HG03159 (cell line): ENCODE measurements at regions not wholly inside any gene's neighbourhood (a gene's known extent, or its start where the extent isn't known, plus 50 kb on each side); places are given as distances from the start of the nearest gene placed in this dataset.
"Not testable (repeated sequence)": the region's sequence is repeated elsewhere in the genome, so short reads cannot be mapped to it uniquely, and the experiment has no call there.

Experiments
- ATAC-seq: cut with Tn5 transposase; IDR thresholded peaks from one replicate; pipeline ENCODE4 v1.9.1; 2021; ENCODE audit warnings: mild to moderate bottlenecking, moderate library complexity; ENCODE audit not compliant: unreplicated experiment

- ATAC-seq = no peak
These were observed 67.6 kb upstream of the TENM4 start for GRCh38 chr11:79508461-79508860.

DNA sequence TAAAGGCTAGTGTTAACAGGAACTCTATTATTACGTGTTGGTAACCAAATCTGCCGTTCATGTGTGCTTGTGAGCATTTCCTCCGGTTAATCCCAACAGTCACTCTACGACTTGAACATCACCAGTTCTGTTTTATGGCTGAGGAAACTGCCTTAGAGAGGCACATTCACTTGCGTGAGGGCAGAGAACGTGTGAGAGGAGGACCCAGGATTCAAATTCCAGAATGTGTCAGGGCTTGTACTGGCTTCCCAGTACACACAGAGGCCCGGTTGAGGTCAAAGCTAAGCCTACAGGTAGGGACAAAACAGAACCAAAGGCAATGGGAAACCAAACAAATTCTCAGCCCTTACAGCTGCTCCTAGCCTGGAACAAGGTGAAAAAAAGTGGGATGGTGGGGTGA, 66.9 kb upstream of the TENM4 start:
- no peak for ATAC-seq

DNA sequence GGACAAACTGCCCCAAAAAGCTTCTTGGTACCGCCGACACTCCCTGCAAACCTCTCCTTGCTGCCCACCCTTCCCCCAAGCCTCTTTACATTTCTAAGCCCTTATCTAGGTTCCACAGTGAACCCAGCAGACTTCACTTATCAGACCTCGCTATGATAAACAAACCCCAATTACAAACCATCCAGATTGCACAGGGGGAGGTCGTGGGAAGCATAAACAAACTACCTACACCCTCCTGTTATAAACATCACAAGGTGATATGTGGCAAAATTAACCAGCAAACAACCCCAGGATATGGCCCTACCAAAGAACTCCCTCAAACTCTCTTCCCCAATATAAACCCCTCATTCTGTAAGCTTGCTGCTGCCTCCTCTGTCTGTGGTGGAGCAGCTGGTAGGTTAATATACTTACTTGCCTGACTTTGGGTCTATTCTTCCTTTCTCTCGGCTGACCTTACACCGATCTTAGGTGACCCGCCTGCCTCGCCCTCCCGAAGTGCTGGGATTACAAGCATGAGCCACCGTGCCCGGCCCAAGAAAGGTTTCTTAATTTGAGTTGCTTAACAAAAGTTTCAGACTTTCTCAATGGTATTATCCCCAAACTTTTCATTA, 66.0 kb upstream of the TENM4 start:
- ATAC-seq = no peak

- ATAC-seq = no peak
These were observed 65.3 kb upstream of the TENM4 start for GRCh38 chr11:79506124-79506523.

DNA sequence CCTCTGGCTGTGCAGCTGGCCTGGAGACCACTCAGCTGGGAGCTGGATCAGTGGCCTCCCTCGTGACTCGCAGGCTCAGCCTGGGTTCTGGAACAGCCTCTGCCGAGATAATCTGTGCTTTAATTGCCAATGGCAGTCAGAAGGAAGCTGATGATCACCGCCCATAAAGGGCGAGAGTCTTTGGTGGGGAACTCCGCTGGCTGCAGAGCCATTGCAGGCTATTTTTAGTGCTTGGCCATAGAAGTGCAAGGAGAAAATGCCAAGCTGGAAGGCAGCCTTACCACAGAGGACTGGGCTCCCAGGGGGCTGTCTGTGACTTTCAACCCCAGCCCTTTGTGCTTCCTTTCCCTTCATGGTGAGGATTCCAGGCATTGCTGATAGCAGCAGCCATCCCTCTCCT, 62.2 kb upstream of the TENM4 start:
- no peak for ATAC-seq

DNA sequence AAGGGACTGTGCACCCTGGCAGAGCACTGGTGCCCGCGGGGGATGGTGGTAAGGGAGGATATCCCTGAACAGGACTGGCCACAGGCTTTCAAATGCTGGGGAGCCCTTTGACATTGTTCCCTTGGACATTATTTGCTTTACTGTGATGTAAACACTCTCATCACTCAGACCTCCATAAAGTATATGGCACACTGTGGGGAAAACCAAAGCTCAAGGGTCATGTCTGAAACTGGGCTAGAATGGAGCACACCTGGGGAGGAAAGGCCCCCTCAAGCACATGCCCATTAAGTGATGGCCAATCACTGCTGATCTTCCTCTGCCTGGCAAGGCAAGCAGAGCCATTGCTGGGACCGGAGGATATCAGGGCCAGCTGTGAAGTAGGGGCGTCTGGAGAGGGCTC, 60.9 kb upstream of the TENM4 start:
- ATAC-seq = no peak

- ATAC-seq = not testable (repeated sequence)
These were observed 59.1 kb upstream of the TENM4 start for GRCh38 chr11:79499929-79500328.

- ATAC-seq = no peak
These were observed 57.8 kb upstream of the TENM4 start for GRCh38 chr11:79498667-79499066.

GRCh38 chr11:79493555-79494171, 52.8 kb upstream of the TENM4 start:
- peak; percentile 90 for ATAC-seq

DNA sequence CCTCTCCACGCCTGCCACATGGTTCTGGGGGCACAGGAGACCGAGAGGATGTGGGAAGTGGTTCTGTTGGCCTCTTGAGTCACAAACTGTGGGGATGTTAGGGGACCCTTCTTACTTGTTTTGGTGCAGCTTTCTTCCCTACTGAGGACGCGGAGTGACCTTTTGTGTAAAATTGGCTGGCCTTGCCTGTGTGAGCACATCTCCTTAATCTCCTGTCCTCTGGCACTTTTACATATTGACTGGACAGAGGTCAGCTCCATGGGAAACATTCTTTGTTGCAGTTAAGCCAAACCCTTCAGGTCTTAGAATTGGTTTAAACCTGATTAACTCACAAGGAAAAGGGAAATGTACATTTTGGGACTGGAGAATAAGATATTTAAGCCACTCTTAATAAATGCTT, 51.2 kb upstream of the TENM4 start:
- ATAC-seq = no peak
